ENCODE measurements at regions not wholly inside any gene's neighbourhood (a gene's known extent, or its start where the extent isn't known, plus 50 kb on each side); places are given as distances from the start of the nearest gene placed in this dataset.
"Not testable (repeated sequence)": the region's sequence is repeated elsewhere in the genome, so short reads cannot be mapped to it uniquely, and the experiment has no call there.

DNA sequence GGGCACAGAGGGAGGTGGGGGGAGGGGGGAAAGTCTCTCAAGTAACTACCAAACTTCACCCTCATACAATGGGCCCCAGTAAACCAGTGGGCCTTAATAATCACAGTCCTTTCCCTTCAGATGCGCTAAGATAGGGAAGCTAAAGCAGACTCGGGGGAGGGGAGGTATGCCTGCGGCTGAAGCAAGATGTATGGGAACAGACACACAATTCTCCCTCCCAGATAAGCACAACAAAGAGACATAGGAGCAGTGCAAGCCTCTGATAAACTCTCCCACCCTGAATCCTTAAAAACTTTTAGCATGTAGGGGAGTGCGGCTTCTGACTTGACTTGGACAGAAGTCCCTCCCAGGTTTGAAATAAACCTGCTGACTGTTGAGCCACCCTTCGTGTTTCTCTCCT, 54.7 kb downstream of the PROP1 start:
- DNase-seq = not testable (repeated sequence)

- peak; percentile 8 to 54 for DNase-seq
Observed at GRCh38 chr5:177939246-177940171, 56.5 kb downstream of the PROP1 start.

DNA sequence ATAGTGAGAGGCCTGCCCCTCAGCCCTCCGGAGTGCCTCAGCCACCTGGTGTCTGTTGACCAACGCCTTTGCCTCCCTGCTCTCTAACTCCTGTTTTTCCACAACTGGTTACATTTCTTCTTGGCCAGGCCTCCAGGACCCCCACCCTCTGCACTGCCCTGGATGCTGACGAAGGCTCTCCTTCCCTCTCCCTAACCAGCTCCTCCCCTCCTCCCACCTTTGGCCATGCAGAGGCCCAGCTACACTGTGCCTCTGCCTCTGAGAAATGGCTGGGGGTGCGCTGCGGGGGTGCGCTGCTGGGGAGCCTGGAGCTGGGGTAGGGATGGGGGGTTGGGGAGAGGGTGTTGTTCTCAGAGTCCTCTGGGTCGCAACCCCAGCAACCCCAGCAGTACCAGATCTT, 57.3 kb downstream of the PROP1 start:
- DNase-seq = not testable (repeated sequence)

DNA sequence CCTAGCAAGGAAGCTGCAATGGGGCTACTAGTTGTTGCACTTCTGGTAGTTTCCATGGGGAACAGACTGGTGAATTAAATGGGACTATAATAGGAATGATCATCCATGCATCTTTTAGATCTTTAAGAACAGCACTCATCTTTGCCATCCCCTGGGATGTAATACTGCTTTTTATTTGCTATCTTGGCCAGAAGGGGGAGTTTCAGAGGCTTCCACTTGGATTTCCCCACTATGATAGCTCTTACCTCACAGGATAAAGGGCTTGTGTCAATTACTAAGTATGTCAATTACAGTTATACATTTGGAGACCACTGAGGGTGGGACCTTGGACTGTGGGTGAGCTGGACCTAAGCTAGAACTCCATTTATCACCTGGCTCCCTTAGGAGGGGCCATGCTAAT, 61.8 kb downstream of the PROP1 start:
- DNase-seq = not testable (repeated sequence)

- DNase-seq = not testable (repeated sequence)
Observed at GRCh38 chr5:177930269-177931022, 65.6 kb downstream of the PROP1 start.

DNA sequence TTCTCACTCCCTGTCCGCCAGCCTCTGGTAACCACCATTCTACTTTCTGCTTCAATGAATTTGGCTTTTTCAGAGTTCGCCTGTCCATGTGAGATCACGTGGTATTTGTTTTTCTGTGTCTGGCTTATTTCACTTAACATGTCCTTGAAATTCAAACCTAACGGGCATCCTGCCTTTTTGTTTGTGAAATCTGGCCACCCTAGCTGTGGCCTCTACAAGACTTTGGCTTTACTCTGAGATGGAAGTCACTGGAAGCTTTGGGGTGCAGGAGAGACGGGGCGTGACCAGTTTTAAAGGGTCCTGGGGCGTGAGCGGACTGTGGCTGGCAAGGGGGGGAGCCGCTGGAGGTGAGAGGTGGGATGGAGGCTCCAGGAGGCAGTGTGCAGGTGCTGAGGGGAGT, 66.4 kb downstream of the PROP1 start:
- not testable (repeated sequence) for DNase-seq

DNA sequence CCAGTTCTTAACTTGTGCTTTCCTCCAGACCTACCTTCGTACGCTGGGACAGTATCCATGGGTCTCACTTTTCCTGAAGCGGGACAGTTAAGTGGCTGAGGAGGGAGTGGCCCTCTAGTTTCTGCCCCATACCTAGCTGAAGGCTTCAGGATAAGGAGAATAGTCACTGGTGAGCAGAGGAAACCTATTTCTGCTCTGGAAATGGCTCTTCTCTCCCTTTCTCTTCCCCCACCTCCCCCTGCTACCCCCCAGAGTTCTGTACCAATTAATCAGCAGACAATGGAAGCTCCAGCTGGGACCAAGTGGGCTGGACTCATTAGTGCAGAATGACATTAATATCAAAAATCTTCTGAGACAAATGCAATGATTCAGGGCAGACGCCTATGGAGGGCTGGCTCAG, 68.5 kb downstream of the PROP1 start:
- DNase-seq = not testable (repeated sequence)

- DNase-seq = not testable (repeated sequence)
Observed at GRCh38 chr5:177924577-177924976, 71.5 kb downstream of the PROP1 start.

DNA sequence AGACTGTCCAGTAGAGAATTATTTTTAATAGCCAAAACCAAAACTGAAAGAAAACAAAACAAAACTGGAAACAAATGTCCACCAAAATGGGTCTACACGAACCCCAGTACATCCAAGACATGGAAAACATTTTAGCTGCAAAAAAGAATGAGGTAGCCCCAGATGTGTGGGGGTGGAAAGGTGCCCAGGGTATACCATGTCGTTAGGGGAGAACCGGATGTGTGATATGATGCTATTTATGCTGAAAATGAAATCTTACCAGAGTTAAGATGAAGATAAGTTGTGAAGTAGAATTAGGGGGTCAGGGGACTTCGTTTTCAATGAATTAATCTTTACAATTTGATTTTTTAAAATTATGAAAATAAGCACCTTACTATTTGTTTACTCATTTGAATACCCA, 72.2 kb downstream of the PROP1 start:
- DNase-seq = not testable (repeated sequence)

DNA sequence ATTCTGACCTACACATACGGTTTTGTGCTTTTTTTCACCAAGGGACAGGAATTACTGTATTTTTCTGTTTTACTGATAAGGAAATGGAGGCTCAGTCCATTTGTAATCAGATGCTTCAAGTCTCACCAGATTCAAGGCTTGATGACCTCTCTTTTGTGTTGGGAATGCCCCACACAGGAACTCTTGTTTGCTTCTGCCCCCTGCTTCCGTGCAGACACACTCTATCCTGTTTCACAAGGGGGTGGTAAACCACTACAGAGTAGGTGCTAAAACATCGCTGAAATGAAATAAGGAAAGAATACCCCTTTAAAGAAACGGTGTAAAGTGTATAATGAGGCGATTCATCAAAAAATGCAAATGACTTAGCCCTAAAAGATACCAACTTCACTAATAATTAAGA, 72.9 kb downstream of the PROP1 start:
- not testable (repeated sequence) for DNase-seq

GRCh38 chr5:177909261-177909660, 86.8 kb downstream of the PROP1 start:
- not testable (repeated sequence) for DNase-seq

DNA sequence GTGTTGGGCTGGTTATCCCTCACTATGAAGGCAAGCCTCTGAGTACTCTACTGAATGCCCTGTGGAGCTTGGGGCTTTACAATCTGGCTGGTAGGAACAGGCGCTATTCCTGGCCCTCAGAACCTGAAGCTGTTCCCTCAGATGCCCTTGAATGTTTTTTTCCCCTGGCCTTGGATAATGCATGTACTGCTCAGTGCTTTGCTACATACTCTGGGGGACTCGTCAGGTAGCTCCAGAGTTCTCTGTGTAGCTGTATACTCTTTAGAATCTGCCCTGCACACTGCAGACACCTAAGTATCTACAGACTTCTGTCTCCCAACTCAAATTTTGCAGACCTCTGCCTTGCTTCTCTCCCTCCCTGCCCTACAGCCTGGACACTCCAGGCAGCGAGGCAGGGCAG, 93.2 kb downstream of the PROP1 start:
- not testable (repeated sequence) for DNase-seq

DNA sequence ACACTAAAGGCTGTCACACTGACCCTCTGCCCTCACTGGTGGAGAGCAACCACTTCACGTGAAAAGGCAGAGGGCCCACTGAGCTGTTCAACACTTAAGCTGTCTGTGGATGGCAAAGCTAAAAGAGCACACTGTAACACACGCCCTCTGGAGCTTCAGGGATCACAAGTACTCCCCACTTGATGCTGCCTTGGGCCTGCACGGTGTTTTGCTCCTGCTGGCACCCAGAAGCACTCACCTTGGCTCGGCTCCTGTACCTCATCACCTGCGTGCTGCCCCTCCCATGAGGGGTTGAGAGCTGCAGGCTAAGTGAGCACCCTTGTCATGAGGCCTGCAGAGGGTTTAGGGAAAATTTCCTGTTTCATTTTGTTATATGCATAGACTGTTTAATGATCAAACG, 96.0 kb downstream of the PROP1 start:
- not testable (repeated sequence) for DNase-seq

DNA sequence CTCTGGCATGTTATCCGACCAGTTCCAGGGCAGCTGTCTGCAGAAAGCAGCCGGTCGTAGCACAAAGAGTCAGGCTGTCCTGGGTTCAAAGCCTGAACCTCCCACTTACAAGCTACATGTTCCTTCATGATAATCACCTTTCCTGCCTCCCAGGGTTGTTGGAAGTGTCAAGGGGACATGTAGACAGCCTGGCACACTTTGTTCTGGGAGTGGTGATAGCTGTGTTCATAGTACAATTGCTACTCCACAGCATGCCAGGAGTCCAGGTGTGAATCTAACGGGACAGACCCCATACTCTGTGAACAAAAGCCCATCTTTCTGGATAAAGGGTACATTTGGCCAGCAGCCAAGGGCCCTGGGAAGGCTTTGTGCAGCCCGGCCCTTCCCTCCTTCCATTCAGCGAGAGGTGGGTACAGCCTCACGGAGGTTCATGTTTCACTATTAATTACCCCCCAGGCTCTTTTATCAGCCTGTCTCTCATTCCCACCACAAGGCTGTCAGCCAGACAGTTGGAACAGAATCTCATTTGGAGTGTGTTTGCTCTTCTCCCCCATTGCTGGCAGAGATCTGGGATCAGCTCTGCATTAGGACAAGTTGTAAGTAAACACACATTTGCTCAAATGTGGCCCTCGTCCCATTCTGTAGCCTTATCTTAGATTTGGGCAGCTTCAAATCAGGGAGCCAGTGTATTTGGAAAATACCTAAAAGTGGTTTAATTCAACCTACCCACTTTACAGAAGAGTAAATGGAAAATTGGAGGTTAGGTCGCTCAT, 101.2 kb downstream of the PROP1 start:
- DNase-seq = not testable (repeated sequence)

- DNase-seq = not testable (repeated sequence)
Observed at GRCh38 chr5:177892357-177892665, 103.7 kb downstream of the PROP1 start.

DNA sequence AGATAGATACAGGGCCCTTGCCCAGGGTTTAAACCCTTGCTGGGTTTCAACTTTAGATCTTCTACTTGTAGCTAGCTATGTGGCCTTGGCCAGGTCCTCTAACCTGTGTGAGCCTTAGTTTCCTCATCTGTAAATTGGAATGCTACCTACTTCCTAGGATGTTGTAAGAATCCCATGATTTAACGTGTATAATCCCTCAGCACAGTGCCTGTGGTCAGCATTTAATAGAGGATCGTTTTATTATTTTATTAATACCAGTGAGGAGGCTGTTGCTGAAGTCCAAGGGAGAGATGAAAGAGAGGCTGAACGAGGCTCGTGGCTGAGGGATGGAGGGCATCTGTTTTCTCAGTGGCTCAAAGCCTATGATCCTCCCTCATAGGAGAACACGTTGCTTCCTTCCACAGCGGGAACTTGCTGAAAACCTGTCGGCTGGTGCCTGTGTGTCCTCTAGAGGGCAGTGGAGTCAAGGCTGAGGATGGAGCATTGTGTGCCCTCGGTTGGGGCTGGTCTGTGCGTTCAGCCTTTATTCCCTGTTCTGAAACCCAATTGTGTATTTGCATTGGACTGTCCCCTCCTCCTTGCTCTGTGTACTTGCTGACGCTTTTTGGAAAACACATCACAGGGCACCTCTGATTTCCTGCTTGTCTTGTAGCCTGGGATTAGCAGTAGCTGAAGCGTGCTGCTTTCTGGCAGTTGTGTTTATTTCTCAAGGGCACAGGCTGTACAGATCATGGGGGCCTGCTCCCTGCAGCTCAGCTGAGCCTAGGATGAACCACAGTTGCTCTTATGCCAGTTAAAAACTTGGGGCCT, 104.3 kb downstream of the PROP1 start:
- DNase-seq = not testable (repeated sequence)

DNA sequence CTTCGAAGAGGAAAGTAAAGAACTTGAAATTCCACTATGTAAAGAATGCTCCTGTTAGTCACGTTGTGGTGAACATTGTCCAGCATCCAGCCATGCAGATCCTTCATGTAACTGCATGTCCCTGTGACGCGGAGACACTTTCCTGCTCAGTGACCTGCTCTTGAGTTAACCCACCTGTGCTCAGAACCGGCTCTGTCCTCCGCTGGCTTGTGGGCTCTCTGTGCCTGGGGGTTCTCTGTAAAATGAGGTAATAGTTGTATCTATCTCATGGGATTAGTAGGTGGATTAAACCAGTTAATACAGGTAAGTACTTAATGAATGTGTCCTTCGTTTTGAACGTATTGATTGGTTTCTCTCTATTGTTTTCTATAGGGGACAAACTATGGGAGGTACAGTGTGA, 100.6 kb upstream of the FAM153A start:
- not testable (repeated sequence) for DNase-seq

GRCh38 chr5:177875900-177876238, 93.2 kb upstream of the FAM153A start:
- not testable (repeated sequence) for DNase-seq

- not testable (repeated sequence) for DNase-seq
Observed at GRCh38 chr5:177875013-177875899, 92.6 kb upstream of the FAM153A start.

GRCh38 chr5:177863822-177864446, 81.2 kb upstream of the FAM153A start:
- not testable (repeated sequence) for DNase-seq

Measured in NCI-H526 (cell line).